Cerebellar nuclear complex (tissue), 1 donor: ENCODE measurements at regions not wholly inside any gene's neighbourhood (a gene's known extent, or its start where the extent isn't known, plus 50 kb on each side); places are given as distances from the start of the nearest gene placed in this dataset.
"Not testable (repeated sequence)": the region's sequence is repeated elsewhere in the genome, so short reads cannot be mapped to it uniquely, and the experiment has no call there.

Source experiments
- DNase-seq, 2 experiments: peaks; one replicate each; lab custom pipeline; 2025; lab: John Stamatoyannopoulos, UW

- no peak for DNase-seq
These were observed 186.1 kb downstream of the ATOH1 start for GRCh38 chr4:94014484-94015136.

- no peak for DNase-seq
These were observed 187.4 kb downstream of the ATOH1 start for GRCh38 chr4:94015956-94016355.

GRCh38 chr4:94032754-94033153 lies 174.9 kb upstream of the SMARCAD1 start:
- DNase-seq: no peak

- no peak for DNase-seq
These were observed 170.7 kb upstream of the SMARCAD1 start for GRCh38 chr4:94036964-94037363.

- no peak for DNase-seq
These were observed 169.5 kb upstream of the SMARCAD1 start for GRCh38 chr4:94038195-94038594.

GRCh38 chr4:94039226-94039625 lies 168.4 kb upstream of the SMARCAD1 start:
- DNase-seq: no peak

GRCh38 chr4:94044471-94044870 lies 163.2 kb upstream of the SMARCAD1 start:
- DNase-seq: not testable (repeated sequence)

- no peak for DNase-seq
These were observed 144.6 kb upstream of the SMARCAD1 start for GRCh38 chr4:94063084-94063483.

GRCh38 chr4:94068753-94069719 lies 138.6 kb upstream of the SMARCAD1 start:
- no peak for DNase-seq

- DNase-seq: no peak
These were observed 131.2 kb upstream of the SMARCAD1 start for GRCh38 chr4:94076498-94076897.

- no peak for DNase-seq
These were observed 123.5 kb upstream of the SMARCAD1 start for GRCh38 chr4:94084155-94084554.

GRCh38 chr4:94099141-94099540 lies 108.5 kb upstream of the SMARCAD1 start:
- DNase-seq: not testable (repeated sequence)

GRCh38 chr4:94112644-94113043 lies 95.0 kb upstream of the SMARCAD1 start:
- DNase-seq: no peak

- no peak for DNase-seq
These were observed 92.0 kb upstream of the SMARCAD1 start for GRCh38 chr4:94115687-94116086.

- DNase-seq: no peak
These were observed 90.8 kb upstream of the SMARCAD1 start for GRCh38 chr4:94116842-94117241.

- no peak for DNase-seq
These were observed 81.0 kb upstream of the SMARCAD1 start for GRCh38 chr4:94126669-94127068.

GRCh38 chr4:94127707-94128328 lies 79.8 kb upstream of the SMARCAD1 start:
- no peak for DNase-seq

GRCh38 chr4:94131212-94131611 lies 76.5 kb upstream of the SMARCAD1 start:
- no peak for DNase-seq

- DNase-seq: peak; percentile 22 to 65
These were observed 72.0 kb upstream of the SMARCAD1 start for GRCh38 chr4:94135701-94136100.

- no peak for DNase-seq
These were observed 67.6 kb upstream of the SMARCAD1 start for GRCh38 chr4:94139931-94140612.

- no peak for DNase-seq
These were observed 66.7 kb upstream of the SMARCAD1 start for GRCh38 chr4:94141001-94141400.

GRCh38 chr4:94148052-94148451 lies 59.6 kb upstream of the SMARCAD1 start:
- not testable (repeated sequence) for DNase-seq
